K562 (cell line): ENCODE measurements at regions not wholly inside any gene's neighbourhood (a gene's known extent, or its start where the extent isn't known, plus 50 kb on each side); places are given as distances from the start of the nearest gene placed in this dataset.

Experiments used
- BHLHE40 ChIP-seq: IDR thresholded peaks from 2 replicates; pipeline ENCODE4 v1.6.1; 2011; ENCODE audit warnings: low read length, improper control_type of control experiment
- CEBPZ ChIP-seq: fragments of 150-350 bp; IDR thresholded peaks from 2 replicates; pipeline ENCODE4 v1.6.1; 2014; ENCODE audit warnings: low read depth, mild to moderate bottlenecking, low read length, borderline replicate concordance
- FOXA1 ChIP-seq: fragments of 450-650 bp; IDR thresholded peaks from 2 replicates; pipeline ENCODE4 v1.6.1; 2016; ENCODE audit warnings: mild to moderate bottlenecking, borderline replicate concordance
- MYC ChIP-seq, 2 experiments: fragments of 250-450 bp in 1 of 2; sonication (Bioruptor Pico) in 1 of 2; IDR thresholded peaks; 2 replicates each; pipeline versions ENCODE4 v1.5.1 to v1.6.1; 2012 to 2021; ENCODE audit warnings: low read depth in 2 of 2, borderline replicate concordance in 1 of 2, improper control_type of control experiment in 1 of 2, low read length in 1 of 2, mild to moderate bottlenecking in 1 of 2, moderate library complexity in 1 of 2
- POLR2A ChIP-seq: fragments of 450-650 bp; conservative IDR thresholded peaks from 2 replicates; pipeline ENCODE4 v1.6.1; 2016
- SMAD3 ChIP-seq: fragments of 450-650 bp; formaldehyde crosslinking; conservative IDR thresholded peaks from 2 replicates; pipeline ENCODE4 v1.4.0; 2020; ENCODE audit warnings: mild to moderate bottlenecking
- TARDBP ChIP-seq: fragments of 450-650 bp; IDR thresholded peaks from 2 replicates; pipeline ENCODE4 v1.6.1; 2016
- ZBTB7A ChIP-seq: IDR thresholded peaks from 2 replicates; pipeline ENCODE4 v1.6.1; 2011; ENCODE audit warnings: low read depth, mild to moderate bottlenecking, low read length, moderate library complexity, borderline replicate concordance; ENCODE audit not compliant: control insufficient read depth
- ZNF121 ChIP-seq: sonication (generic); formaldehyde crosslinking; conservative IDR thresholded peaks from 2 replicates; pipeline ENCODE4 v1.8.0; 2022; ENCODE audit warnings: missing genetic modification reagents
- ZNF253 ChIP-seq: fragments of 250-450 bp; sonication (Bioruptor Pico); conservative IDR thresholded peaks from 2 replicates; pipeline ENCODE4 v1.6.1; 2021; ENCODE audit warnings: mild to moderate bottlenecking
- ZNF830 ChIP-seq: fragments of 250-450 bp; sonication (Bioruptor Pico); IDR thresholded peaks from 2 replicates; pipeline ENCODE4 v1.5.0; 2021; ENCODE audit warnings: mild to moderate bottlenecking

- TF ChIP-seq ZNF830 (CRISPR knock-in tag) (no peak), ZNF121 (no peak), ZBTB7A (no peak), SMAD3 (CRISPR knock-in tag) (no peak), MYC (IDR thresholded peaks at IDR 0.05; ENCODE audit: low read depth, low read length) (no peak), MYC (CRISPR knock-in tag; IDR thresholded peaks at IDR 0.05; ENCODE audit: borderline replicate concordance, low read depth) (no peak), POLR2A (no peak), TARDBP (no peak), FOXA1 (no peak), ZNF253 (CRISPR knock-in tag) (no peak), CEBPZ (no peak), BHLHE40 (no peak)
Observed at GRCh38 chr1:5725855-5726585, 266.2 kb downstream of the NPHP4 start.
